ENCODE measurements at regions not wholly inside any gene's neighbourhood (a gene's known extent, or its start where the extent isn't known, plus 50 kb on each side); places are given as distances from the start of the nearest gene placed in this dataset.

- no peak for DNase-seq
Measured at GRCh38 chr5:31137676-31138075, 55.8 kb upstream of the CDH6 start.

DNA sequence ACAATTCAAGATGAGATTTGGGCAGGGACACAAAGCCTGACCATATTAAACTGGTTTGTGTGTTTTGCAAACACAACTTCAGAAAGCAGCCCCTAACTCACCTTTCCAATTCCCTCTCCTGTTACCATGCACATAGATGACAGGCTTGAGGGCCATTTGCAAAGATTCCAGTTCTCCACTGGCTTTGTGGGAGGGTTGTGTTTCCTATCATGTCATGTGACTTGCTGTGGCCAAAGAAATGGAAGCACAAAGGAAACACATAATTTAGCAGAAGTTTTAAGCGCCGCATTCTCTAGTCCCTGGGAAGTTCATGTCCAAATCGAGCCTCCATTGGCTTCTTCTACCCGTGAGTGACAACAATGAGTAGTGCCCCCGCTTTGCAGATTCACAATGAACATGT, 57.9 kb upstream of the CDH6 start:
- DNase-seq: no peak

DNA sequence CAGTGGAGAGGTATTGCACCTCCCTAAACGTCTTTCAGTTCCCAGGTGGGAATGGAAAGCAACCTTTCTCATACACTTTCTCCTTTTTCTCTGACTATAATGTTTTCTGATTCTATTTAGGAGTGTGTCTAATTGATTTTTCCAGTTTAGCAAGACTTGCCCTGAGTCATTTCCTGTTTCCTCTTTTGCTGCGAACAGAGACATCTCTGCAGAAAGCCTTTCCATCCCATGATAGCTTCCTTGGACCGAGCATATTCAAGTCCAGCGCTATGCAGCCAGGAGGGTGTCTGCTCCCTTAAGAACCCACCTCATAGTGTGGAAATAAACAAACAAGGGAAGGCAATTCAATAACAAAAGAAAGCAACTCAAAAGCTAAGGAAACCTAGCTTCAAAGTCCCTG, 60.0 kb upstream of the CDH6 start:
- no peak for DNase-seq

- no peak for DNase-seq
Measured at GRCh38 chr5:31131381-31131891, 62.0 kb upstream of the CDH6 start.

GRCh38 chr5:31130676-31131075, 62.8 kb upstream of the CDH6 start:
- DNase-seq: no peak

DNA sequence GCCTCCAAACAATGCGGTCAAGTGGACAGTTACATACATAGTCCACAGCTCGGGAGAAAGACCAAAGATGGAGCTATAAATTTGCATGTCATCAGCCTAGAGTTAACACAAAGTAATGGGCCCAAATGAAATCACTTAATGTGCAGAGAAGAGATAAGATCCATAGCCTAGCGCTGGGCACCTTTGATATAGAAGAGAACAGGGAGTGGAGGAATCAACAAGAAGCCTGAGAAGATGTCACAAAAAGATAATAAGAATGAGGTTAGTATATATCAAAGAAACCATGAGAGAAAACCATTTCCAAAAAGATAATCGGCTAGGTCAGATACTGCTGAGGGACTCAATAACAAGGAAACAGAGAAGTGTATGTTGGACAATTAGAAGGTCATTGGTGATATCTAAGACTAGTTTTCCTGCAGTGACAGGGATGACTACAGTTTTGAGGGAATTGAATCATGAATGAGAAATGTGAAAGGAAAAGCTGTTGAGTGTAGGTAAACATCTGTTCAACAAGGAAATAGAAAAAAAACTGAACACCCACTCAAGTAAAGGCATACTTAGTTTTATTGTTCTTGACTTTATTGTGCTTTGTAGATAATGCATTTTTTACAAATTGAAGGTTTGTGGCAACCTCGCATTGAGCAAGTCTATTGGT, 68.7 kb upstream of the CDH6 start:
- DNase-seq: no peak

GRCh38 chr5:31124026-31124425, 69.5 kb upstream of the CDH6 start:
- no peak for DNase-seq

DNA sequence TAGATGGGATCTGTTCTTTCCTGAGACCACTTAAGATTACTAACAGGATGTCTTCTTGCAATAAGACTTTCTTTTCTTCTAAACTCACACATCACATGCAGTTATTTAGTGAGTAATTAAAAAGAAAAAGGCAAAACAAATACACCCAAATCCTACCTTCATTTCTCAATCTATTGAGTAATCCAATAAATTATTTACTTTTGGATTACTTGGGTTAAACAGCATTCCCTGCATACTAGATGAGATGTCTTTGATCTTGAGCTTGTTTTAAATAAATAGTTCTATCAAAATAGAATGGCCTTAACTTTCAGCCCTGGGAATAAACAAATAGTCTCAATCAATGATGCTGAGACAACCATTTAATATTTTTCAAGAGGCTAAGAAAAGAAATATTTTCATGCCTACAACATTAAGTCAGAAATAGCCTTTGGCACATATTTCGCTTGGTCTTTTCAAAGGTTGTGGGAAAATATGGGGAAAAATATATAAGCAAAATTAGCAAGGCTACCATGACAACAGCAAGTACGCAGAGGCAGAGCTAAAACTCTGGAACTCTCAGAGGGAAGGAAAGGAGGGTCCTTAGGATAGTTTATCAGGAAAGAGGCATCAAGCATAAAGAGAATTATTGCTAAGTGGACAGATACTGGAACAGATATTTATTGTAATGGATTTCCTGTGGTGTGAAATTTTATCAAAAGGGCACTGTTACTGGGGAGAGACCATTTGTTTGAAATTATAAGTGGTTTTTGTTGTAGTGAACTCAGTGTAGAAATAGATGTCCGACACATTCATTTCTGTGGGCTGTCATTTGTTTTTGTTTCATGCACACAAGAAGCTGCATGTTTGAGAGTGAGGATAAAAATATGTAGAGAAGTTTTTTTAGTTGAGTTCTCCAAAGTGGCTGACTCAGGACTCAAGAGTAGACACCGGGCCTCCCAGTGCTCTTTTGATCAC, 70.2 kb upstream of the CDH6 start:
- no peak for DNase-seq

DNA sequence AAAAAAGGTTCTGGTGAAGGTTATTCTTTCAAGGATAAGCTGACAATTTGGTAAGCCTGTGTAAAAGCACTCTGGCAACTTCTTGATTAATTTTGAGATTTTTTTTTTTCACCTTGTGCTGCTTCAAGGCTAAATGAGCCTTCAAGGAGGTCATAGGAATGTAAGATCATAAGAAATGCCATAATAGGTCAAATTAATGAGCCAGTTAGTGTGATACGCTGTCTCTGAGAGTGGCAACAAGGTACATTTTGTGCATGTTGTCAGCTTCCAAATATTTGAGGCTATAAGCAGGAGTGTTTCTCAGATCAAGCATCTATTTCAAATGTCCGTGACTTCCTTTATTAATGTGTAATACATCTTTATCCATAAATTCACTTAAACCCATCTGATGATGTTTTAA, 72.3 kb upstream of the CDH6 start:
- DNase-seq: no peak

- no peak for DNase-seq
Measured at GRCh38 chr5:31120642-31120948, 72.9 kb upstream of the CDH6 start.

GRCh38 chr5:31119938-31120641, 73.4 kb upstream of the CDH6 start:
- no peak for DNase-seq

DNA sequence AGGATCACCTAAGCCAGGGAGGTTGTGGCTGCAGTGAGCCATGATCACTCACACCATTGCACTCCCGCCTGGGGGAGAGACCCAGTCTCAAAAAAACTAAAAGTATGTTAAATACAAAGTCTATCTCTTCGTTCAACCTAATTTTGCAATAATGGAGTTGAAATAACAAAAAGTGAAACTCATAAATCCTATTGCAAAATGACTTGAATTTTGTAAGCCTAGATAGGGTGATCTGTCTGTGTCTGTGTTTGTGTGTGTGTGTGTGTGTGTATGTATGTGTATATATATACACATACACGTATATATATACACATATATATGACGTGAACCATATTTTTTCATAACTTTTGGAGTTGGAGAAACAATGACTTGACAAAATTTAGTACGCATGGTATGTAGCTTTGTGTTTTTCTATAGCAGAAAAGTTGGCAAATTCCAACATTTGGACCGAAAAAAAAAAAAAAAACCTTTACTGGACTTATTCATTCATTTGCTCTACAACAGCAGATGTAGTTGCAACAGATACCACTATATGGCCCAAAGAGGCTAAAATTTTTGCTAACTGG, 76.9 kb upstream of the CDH6 start:
- DNase-seq: no peak

DNA sequence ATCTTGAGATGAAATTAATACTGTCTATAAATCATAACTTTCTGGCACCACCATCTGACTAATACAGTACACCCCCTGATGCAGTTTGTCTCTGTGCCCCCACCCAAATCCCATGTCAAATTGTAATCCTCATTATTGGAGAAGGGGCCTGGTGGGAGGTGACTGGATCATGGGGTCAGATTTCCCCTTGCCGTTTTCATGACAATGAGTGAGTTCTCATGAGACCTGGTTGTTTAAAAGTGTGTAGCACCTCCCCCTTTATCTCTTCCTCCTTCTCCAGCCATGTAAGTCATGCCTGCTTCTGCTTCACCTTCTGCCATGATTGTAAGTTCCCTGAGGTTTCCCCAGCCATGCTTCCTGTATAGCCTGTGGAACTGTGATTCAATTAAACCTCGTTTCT, 78.7 kb upstream of the CDH6 start:
- no peak for DNase-seq

DNA sequence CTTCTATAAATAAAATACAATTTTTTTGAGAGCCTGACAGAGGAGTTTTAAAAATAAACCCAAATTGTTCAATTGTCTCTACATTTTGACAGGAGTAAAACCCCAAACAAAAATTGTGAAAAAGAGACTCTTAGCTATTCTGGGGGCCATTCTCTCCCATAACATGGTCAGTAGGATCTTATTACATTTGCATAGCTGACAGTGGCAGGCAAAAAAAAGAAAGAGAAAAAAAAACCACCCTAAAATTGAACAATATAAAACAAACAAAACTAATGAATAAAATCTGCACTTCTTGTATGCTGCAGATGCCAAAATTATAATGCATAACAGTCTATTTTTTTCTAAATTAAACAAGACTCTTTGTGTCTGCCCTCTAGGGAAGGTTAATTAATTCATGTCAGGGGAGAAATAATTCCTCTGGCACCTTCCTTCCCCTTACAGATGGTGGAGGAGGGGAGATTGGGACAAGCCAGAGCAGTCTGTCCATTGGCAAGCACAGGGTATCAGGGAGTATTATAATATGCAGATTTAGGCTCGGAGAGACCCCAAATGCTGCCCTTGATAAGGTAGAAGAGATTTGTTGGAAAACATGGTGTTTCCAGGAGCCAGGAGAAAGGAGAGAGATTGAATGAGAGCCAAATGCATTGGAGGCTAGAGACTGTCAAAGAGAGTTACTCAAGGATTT, 79.7 kb upstream of the CDH6 start:
- no peak for DNase-seq

GRCh38 chr5:31113101-31113500, 80.4 kb upstream of the CDH6 start:
- DNase-seq: no peak

- no peak for DNase-seq
Measured at GRCh38 chr5:31107091-31107518, 86.4 kb upstream of the CDH6 start.

DNA sequence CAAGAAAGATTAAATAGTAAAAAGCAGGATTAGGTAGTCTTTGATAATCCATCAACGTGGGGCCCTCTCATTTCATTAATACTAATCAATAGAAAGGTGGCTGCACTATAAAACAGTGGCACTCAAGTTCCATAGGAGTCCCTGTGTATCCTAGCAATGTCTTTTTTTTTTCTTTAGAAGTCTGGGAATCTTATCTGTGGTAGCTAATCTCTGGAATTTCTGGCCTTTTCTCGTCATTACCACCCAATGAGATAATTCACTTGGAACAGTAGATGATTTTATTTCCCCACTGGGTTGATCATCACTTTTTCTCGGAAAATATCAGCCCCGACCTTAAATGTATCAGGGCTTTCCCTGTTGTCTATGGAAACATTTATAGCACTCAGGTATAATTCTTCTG, 86.8 kb upstream of the CDH6 start:
- no peak for DNase-seq

DNA sequence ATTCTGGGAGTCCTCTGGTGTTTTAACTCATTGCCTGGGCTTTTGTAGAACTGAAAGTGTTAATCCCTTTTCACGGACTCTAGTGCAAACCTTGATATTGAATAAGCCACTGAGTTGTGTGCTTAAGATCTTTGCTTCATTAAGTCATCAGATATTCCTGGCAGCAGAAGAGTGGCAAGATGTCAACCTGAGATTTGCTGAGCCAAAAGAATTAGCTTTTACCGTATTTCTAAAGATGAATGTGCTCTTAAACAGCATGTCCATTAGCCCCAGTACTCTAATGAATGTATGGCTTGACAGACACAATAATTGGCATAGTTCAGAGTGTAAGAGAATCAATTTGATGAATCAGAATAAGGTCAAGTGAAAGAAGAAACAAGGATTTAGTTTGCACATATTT, 87.2 kb upstream of the CDH6 start:
- no peak for DNase-seq

GRCh38 chr5:31104775-31105174, 88.7 kb upstream of the CDH6 start:
- no peak for DNase-seq

- DNase-seq: no peak
Measured at GRCh38 chr5:31100781-31101310, 92.6 kb upstream of the CDH6 start.

- DNase-seq: no peak
Measured at GRCh38 chr5:31100047-31100575, 93.4 kb upstream of the CDH6 start.

- DNase-seq: no peak
Measured at GRCh38 chr5:31098811-31099210, 94.7 kb upstream of the CDH6 start.
